ENCODE measurements at regions not wholly inside any gene's neighbourhood (a gene's known extent, or its start where the extent isn't known, plus 50 kb on each side); places are given as distances from the start of the nearest gene placed in this dataset.

GRCh38 chr1:58333511-58333910 lies 213.0 kb downstream of the OMA1 start:
- Histone ChIP-seq H3K27ac (no peak overlapping the region), H3K27me3 (no peaks in the 10 kb centered on the region), H3K9me3 (no peaks in the 10 kb centered on the region), H3K4me3 (no peak overlapping the region), H3K36me3 (no peaks in the 10 kb centered on the region), H3K4me1 (no peaks in the 10 kb centered on the region)
- intact Hi-C loops (cut with DNase I): no loop called here
- no peak for DNase-seq (ENCODE audit: extremely low spot score in 2 of 2)
- TF ChIP-seq POLR2A (IDR thresholded peaks at IDR 0.05) (no peak), CTCF (IDR thresholded peaks at IDR 0.05) (no peak), POLR2AphosphoS5 (IDR thresholded peaks at IDR 0.05; ENCODE audit: insufficient read depth in 1 of 2, low read depth in 1 of 2) (no peak)

GRCh38 chr1:58331156-58331555 lies 215.4 kb downstream of the OMA1 start:
- no peak overlapping the region for H3K4me3 ChIP-seq
- no peaks in the 10 kb centered on the region for H3K4me1 ChIP-seq
- H3K27me3 ChIP-seq: no peaks in the 10 kb centered on the region
- H3K27ac ChIP-seq: no peak overlapping the region
- intact Hi-C loops (cut with DNase I): no loop called here
- DNase-seq (ENCODE audit: extremely low spot score in 2 of 2): no peak
- TF ChIP-seq POLR2AphosphoS5 (IDR thresholded peaks at IDR 0.05; ENCODE audit: insufficient read depth in 1 of 2, low read depth in 1 of 2) (no peak), POLR2A (IDR thresholded peaks at IDR 0.05) (no peak), CTCF (IDR thresholded peaks at IDR 0.05) (no peak)
- H3K36me3 ChIP-seq: no peaks in the 10 kb centered on the region
- H3K9me3 ChIP-seq: no peaks in the 10 kb centered on the region

- no peak for DNase-seq (ENCODE audit: extremely low spot score in 2 of 2)
- Histone ChIP-seq H3K4me1 (no peaks in the 10 kb centered on the region), H3K27me3 (no peaks in the 10 kb centered on the region), H3K27ac (no peak overlapping the region), H3K36me3 (no peaks in the 10 kb centered on the region), H3K9me3 (no peaks in the 10 kb centered on the region), H3K4me3 (no peak overlapping the region)
- TF ChIP-seq POLR2A (IDR thresholded peaks at IDR 0.05): no peak
- no peak for TF ChIP-seq CTCF (IDR thresholded peaks at IDR 0.05)
- no peak for TF ChIP-seq POLR2AphosphoS5 (IDR thresholded peaks at IDR 0.05; ENCODE audit: insufficient read depth in 1 of 2, low read depth in 1 of 2)
- intact Hi-C loops (cut with DNase I): no loop called here
Measured at GRCh38 chr1:58325866-58326265, 220.7 kb downstream of the OMA1 start.

- Histone ChIP-seq H3K9me3 (no peaks in the 10 kb centered on the region), H3K36me3 (no peaks in the 10 kb centered on the region), H3K4me3 (no peak overlapping the region), H3K27me3 (no peaks in the 10 kb centered on the region), H3K27ac (no peak overlapping the region), H3K4me1 (no peaks in the 10 kb centered on the region)
- no peak for TF ChIP-seq CTCF (IDR thresholded peaks at IDR 0.05)
- no peak for TF ChIP-seq POLR2AphosphoS5 (IDR thresholded peaks at IDR 0.05; ENCODE audit: insufficient read depth in 1 of 2, low read depth in 1 of 2)
- TF ChIP-seq POLR2A (IDR thresholded peaks at IDR 0.05): no peak
- no peak for DNase-seq (ENCODE audit: extremely low spot score in 2 of 2)
- intact Hi-C loops (cut with DNase I): no loop called here
Measured at GRCh38 chr1:58324558-58324957, 222.0 kb downstream of the OMA1 start.

- no peak overlapping the region for H3K27ac ChIP-seq
- intact Hi-C loops (cut with DNase I): no loop called here
Measured at GRCh38 chr1:58318157-58319005, 228.1 kb downstream of the OMA1 start.

More at GRCh38 chr1:58318157-58319005, 228.1 kb downstream of the OMA1 start:
- no peaks in the 10 kb centered on the region for H3K27me3 ChIP-seq
- no peaks in the 10 kb centered on the region for H3K4me1 ChIP-seq
- H3K9me3 ChIP-seq: no peaks in the 10 kb centered on the region
- DNase-seq (ENCODE audit: extremely low spot score in 2 of 2): no peak
- TF ChIP-seq CTCF (IDR thresholded peaks at IDR 0.05) (no peak), POLR2A (IDR thresholded peaks at IDR 0.05) (no peak), POLR2AphosphoS5 (IDR thresholded peaks at IDR 0.05; ENCODE audit: insufficient read depth in 1 of 2, low read depth in 1 of 2) (no peak)
- no peak overlapping the region for H3K4me3 ChIP-seq
- no peaks in the 10 kb centered on the region for H3K36me3 ChIP-seq

All from vagina (tissue), 2 donors.